ENCODE measurements at regions not wholly inside any gene's neighbourhood (a gene's known extent, or its start where the extent isn't known, plus 50 kb on each side); places are given as distances from the start of the nearest gene placed in this dataset.

DNA sequence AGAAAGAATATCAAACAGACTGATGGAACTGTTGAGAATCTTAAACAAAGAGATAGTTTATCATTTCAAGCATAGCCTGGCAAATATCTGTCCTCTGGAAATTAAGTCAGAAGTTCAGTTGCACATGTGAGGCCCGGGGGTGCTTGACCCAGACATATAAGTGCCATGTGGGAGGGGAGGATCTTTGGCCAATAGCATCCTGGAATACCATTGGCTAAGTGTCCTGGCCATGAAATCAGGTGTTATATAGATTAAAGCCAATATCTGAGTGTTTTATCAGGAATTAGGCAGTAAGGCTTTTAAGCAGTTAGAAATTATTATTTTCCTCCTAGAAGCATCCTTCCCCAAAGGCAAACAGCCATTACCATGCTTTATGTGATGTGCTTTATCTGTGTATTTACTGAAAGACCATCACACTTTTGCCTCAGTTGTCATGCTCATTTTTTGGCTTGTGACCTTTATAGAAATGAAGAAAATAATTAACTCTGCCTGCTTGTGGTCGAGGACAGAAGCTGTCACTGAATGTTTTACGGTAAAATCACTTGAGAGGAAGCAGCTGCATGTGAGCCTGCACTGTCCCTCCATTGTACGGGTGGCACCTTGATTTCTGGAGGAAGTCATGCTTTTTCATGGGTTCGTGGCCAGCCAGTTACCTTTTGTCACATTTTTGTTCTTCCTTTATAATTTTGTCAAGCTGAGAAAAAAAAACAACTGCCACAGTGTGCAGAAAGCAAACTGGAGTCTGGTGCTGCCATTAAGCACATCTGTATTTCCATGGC is 259.9 kb upstream of the FMN2 start:
- Mint-ChIP-seq H3K4me1 (peaks cover 8% of the 10 kb centered on the region), H3K9me3 (ENCODE audit: low read depth) (no peaks in the 10 kb centered on the region), H3K27ac (no peak overlapping the region), H3K36me3 (ENCODE audit: low read depth) (no peaks in the 10 kb centered on the region), H3K4me3 (no peak overlapping the region), H3K27me3 (no peaks in the 10 kb centered on the region)
- POLR2A ChIA-PET, result no interaction called here
- intact Hi-C loops (cut with DNase I, micrococcal nuclease), result no loop called here
- no peak for ATAC-seq
- no peak for DNase-seq
- CTCF ChIA-PET, result no interaction called here

DNA sequence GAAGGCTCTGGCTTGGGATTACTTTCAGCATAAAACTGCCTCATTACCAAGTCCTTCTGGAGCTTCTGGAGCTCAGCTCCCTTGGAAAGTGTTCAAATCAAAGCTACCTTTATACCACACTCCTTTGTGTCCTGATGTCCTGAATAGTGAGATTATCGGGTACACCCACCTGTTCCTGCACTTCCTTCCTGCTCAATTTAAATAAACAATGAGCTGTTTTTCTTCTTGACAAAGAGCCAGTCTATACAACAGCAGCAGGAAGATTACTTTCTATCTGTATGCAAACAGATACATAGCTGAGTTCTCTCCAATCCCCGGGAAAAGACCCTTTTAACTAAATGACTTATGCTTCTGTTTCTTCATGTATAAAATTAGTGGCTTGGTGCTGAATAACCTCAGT is 258.0 kb upstream of the FMN2 start:
- Mint-ChIP-seq H3K4me1 (peaks cover 8% of the 10 kb centered on the region), H3K4me3 (no peak overlapping the region), H3K36me3 (ENCODE audit: low read depth) (no peaks in the 10 kb centered on the region), H3K27me3 (no peaks in the 10 kb centered on the region), H3K27ac (no peak overlapping the region), H3K9me3 (ENCODE audit: low read depth) (no peaks in the 10 kb centered on the region)
- POLR2A ChIA-PET, result no interaction called here
- CTCF ChIA-PET, result no interaction called here
- DNase-seq (no peak), ATAC-seq (no peak)
- intact Hi-C loops (cut with DNase I, micrococcal nuclease), result no loop called here

DNA sequence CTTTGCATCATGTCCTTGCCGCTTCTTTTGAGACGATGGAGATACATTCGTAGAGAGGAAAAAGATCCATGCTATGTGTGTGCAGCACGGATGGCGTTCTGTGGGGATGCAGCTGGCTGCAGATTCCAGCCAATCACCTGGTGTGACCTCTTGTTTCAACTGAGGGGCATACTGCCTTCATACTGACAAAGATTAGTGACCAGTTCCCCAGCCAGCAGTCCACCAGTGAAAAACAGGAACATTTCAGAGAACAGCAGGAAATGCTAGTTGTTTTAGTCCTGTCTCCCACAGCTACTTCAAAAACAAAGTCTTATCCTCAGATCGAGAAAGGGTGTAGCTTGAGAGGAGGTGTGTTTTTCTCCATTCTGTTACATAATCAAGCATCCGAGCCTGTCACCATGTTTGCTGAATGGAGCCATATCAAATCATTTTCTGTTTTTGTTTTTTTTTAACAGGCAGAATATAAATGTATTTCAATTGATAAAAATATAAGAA is 255.7 kb upstream of the FMN2 start:
- H3K4me3 Mint-ChIP-seq, result no peak overlapping the region
- ATAC-seq (no peak), DNase-seq (no peak)
- peaks cover 8% of the 10 kb centered on the region for H3K4me1 Mint-ChIP-seq
- no peak overlapping the region for H3K27ac Mint-ChIP-seq
- H3K27me3 Mint-ChIP-seq, result no peaks in the 10 kb centered on the region
- no peaks in the 10 kb centered on the region for H3K36me3 Mint-ChIP-seq (ENCODE audit: low read depth)
- intact Hi-C loops (cut with DNase I, micrococcal nuclease), result no loop called here
- POLR2A ChIA-PET, result no interaction called here
- CTCF ChIA-PET, result no interaction called here
- H3K9me3 Mint-ChIP-seq (ENCODE audit: low read depth), result no peaks in the 10 kb centered on the region

DNA sequence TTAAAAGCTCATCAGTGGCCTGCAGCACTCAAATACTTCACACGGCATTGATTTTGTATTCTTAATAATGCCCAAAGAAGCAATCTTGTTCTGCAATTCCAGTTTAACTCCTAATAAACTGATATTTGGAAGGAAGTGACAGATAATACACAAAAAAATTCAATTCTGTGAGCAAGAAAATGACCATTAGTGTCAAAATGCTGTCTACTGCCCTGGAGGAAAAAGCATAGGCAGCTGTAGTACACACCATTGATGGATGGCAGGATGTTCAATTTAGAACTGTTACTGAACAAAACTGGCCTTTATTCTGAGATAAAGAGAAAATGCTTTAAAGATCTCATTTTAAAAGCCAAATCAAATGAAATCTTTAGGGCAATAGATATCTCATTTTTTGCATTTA is 251.3 kb upstream of the FMN2 start:
- Mint-ChIP-seq H3K4me1 (no peaks in the 10 kb centered on the region), H3K27me3 (no peaks in the 10 kb centered on the region), H3K4me3 (no peak overlapping the region), H3K27ac (no peak overlapping the region), H3K36me3 (ENCODE audit: low read depth) (no peaks in the 10 kb centered on the region), H3K9me3 (ENCODE audit: low read depth) (no peaks in the 10 kb centered on the region)
- ChIA-PET CTCF (no interaction called here), POLR2A (no interaction called here)
- ATAC-seq (no peak), DNase-seq (no peak)
- intact Hi-C loops (cut with DNase I, micrococcal nuclease), result no loop called here

DNA sequence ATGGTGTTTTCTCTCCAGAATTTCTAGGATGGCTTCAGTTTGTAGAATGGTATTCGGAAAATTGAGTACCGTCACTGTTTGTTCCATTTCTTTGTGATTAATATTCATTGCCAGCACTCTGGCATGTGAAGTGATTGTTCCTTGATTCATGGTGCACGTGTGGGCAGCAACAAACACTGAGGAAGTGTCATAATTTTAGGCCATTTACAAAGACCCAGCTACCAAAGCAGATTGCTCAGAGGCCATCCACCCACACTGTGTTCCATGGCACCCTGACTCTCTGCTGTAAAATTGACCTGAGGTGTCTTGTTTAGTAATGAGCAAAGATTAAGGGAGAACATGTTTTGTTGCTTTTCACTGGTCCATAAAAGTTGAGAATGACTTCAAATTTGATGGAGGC is 250.9 kb upstream of the FMN2 start:
- DNase-seq (no peak), ATAC-seq (no peak)
- Mint-ChIP-seq H3K27me3 (no peaks in the 10 kb centered on the region), H3K4me1 (no peaks in the 10 kb centered on the region), H3K9me3 (ENCODE audit: low read depth) (no peaks in the 10 kb centered on the region), H3K36me3 (ENCODE audit: low read depth) (no peaks in the 10 kb centered on the region), H3K4me3 (no peak overlapping the region), H3K27ac (no peak overlapping the region)
- ChIA-PET POLR2A (no interaction called here), CTCF (no interaction called here)
- intact Hi-C loops (cut with DNase I, micrococcal nuclease), result no loop called here

DNA sequence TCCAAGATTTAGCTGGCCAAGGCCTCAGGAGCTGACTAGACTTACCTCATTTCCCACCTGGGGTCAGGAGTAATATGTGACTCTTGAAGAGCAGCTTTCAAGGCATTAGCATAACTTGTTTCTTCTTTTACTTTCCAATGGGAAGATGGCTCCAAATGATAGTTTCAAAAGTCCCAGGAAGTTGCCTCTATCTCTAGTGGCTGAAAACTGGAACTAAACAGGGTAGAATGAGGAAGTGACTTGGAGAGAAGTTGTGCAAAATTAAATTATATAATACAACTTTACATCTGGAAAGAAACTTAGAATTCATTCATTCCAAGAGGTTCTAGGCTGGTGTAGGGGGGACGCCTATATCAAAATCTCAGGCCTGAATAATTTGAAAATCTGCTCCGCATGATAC is 250.1 kb upstream of the FMN2 start:
- Mint-ChIP-seq H3K4me1 (no peaks in the 10 kb centered on the region), H3K27me3 (no peaks in the 10 kb centered on the region), H3K36me3 (ENCODE audit: low read depth) (no peaks in the 10 kb centered on the region), H3K27ac (no peak overlapping the region), H3K4me3 (no peak overlapping the region), H3K9me3 (ENCODE audit: low read depth) (no peaks in the 10 kb centered on the region)
- ATAC-seq, result no peak
- POLR2A ChIA-PET, result no interaction called here
- CTCF ChIA-PET, result no interaction called here
- no peak for DNase-seq
- intact Hi-C loops (cut with DNase I, micrococcal nuclease), result no loop called here

DNA sequence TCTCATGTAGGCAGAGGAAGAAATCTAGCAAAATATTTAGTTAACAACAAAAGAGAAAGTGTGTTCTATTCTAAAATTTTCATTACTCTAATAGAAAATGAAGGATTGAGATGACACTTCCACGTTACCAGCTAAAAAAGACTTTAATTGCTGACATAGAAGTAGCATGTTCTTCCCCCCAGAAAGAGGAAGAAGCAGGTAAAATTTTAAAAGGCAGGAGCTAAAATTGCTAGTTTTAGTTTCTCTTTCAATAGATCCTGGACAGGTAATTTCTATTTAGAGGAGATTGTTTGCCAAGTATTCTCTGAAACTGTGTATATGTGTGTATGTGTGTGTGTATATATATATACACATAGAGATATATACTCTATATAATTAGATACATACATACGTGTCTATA is 248.1 kb upstream of the FMN2 start:
- H3K4me3 Mint-ChIP-seq, result no peak overlapping the region
- H3K9me3 Mint-ChIP-seq (ENCODE audit: low read depth), result no peaks in the 10 kb centered on the region
- intact Hi-C loops (cut with DNase I, micrococcal nuclease), result no loop called here
- H3K27ac Mint-ChIP-seq, result no peak overlapping the region
- no peaks in the 10 kb centered on the region for H3K4me1 Mint-ChIP-seq
- no peaks in the 10 kb centered on the region for H3K27me3 Mint-ChIP-seq
- no peaks in the 10 kb centered on the region for H3K36me3 Mint-ChIP-seq (ENCODE audit: low read depth)
- CTCF ChIA-PET, result no interaction called here
- DNase-seq, result no peak
- ATAC-seq, result no peak
- POLR2A ChIA-PET, result no interaction called here

DNA sequence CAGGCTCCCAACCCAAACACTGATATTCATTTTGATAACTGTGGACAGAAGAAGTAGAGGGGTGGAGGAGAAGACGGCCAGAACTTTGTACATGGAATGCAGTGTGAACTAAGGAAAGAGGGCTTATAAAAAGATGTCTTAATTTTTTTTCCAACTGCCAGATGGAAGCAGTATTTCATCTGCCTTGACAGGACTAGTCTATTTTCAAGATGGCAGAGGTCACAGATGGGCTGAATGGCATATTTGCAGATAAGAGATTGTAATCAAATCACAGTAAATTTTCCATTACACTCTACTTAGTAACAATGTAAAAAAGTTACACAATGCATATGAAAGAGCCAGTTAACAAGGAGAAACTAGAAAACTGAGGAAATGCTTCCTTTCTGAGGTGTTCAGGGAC is 246.8 kb upstream of the FMN2 start:
- Mint-ChIP-seq H3K36me3 (ENCODE audit: low read depth) (no peaks in the 10 kb centered on the region), H3K9me3 (ENCODE audit: low read depth) (no peaks in the 10 kb centered on the region), H3K4me3 (no peak overlapping the region), H3K27me3 (no peaks in the 10 kb centered on the region), H3K27ac (no peak overlapping the region), H3K4me1 (no peaks in the 10 kb centered on the region)
- ATAC-seq (no peak), DNase-seq (no peak)
- ChIA-PET POLR2A (no interaction called here), CTCF (no interaction called here)
- intact Hi-C loops (cut with DNase I, micrococcal nuclease), result no loop called here

DNA sequence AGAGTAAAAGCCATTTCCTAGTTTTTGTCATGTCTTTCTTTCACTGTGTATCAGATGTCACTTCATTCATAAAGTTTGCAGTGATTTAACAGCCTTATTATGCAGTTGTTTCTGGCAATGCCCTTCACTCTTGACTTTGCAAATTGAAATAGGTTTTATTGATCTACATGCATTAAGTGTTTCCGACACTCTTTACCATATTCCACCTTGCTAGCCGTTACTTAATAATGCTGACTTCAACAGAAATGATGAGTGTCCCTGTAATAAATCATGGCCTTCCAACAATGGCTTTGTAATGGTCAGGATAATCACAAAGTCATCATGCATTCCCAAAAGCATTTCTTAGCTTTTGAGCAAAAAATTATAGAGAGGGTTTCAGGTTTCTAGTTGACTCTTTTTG is 236.8 kb upstream of the FMN2 start:
- H3K27ac Mint-ChIP-seq, result no peak overlapping the region
- no peaks in the 10 kb centered on the region for H3K4me1 Mint-ChIP-seq
- ChIA-PET CTCF (no interaction called here), POLR2A (no interaction called here)
- ATAC-seq (no peak), DNase-seq (no peak)
- no peak overlapping the region for H3K4me3 Mint-ChIP-seq
- H3K36me3 Mint-ChIP-seq (ENCODE audit: low read depth), result peaks cover 1% of the 10 kb centered on the region
- intact Hi-C loops (cut with DNase I, micrococcal nuclease), result no loop called here
- H3K9me3 Mint-ChIP-seq (ENCODE audit: low read depth), result peaks cover 8% of the 10 kb centered on the region
- no peaks in the 10 kb centered on the region for H3K27me3 Mint-ChIP-seq

DNA sequence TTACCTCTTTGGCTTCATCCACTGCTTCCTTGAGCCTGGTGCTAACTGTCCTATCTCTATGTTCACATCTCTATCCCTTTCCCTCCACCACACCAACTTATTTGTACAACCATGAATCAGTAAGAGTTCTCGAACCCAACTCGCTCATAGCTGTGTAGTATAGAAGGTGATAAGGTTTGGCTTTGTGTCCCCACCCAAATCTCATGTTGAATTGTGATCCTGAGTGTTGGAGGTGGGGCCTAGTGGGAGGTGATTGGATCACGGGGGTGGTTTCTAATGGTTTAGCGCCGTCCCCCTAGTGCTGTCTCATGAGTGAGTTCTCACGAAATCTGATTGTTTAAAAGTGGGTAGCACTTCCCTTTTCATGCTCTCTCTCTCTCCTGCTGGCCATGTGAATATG is 235.6 kb upstream of the FMN2 start:
- Mint-ChIP-seq H3K4me1 (no peaks in the 10 kb centered on the region), H3K9me3 (ENCODE audit: low read depth) (peaks cover 8% of the 10 kb centered on the region), H3K27ac (no peak overlapping the region), H3K36me3 (ENCODE audit: low read depth) (peaks cover 1% of the 10 kb centered on the region), H3K27me3 (no peaks in the 10 kb centered on the region), H3K4me3 (no peak overlapping the region)
- ChIA-PET CTCF (no interaction called here), POLR2A (no interaction called here)
- intact Hi-C loops (cut with DNase I, micrococcal nuclease), result no loop called here
- DNase-seq (no peak), ATAC-seq (no peak)

DNA sequence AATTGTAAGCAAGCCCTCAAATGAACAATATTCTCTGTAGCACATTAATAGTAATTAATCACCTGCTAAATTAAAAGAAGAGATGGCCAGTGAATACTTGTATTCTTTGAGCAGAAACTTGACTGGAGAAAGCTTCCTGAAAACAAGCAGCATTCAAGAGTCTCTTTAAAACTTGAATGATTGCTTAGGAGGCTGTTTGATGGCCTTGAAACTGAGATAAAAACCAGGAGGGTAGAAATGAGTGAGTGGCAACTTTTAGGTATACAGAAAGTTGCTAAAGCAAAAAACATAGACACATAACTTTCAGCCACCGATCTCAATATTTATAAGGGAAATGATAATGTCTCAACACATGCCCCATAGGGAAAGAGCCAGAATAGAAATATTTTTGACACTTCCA is 234.8 kb upstream of the FMN2 start:
- intact Hi-C loops (cut with DNase I, micrococcal nuclease), result no loop called here
- ChIA-PET CTCF (interaction anchor here (0.8 kb wide), 1 partner anchor 237 kb away, joined by 3 read pairs; no protein-coding TSS in a partner anchor), POLR2A (no interaction called here)
- Mint-ChIP-seq H3K4me1 (no peaks in the 10 kb centered on the region), H3K4me3 (no peak overlapping the region), H3K9me3 (ENCODE audit: low read depth) (peaks cover 8% of the 10 kb centered on the region), H3K27me3 (no peaks in the 10 kb centered on the region), H3K27ac (no peak overlapping the region), H3K36me3 (ENCODE audit: low read depth) (peaks cover 1% of the 10 kb centered on the region)
- DNase-seq, result no peak
- no peak for ATAC-seq

DNA sequence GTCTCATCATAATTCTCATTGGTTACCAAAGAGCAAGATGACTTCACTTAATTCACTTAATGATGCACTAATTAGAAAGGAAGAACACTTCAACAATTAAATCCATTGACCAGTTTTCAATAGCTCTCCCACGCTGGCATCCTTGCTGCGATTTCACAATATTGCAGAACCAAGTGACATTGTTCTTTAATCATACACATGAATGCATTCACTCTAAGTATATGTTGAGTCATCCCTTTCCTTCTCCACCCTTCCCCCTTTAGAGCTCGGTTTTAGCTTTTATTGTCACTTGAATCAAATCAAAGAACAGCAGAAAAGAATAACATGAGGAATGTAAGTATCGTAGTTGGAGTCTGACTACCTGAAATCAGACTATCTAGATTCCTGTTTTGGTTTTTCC is 233.6 kb upstream of the FMN2 start:
- DNase-seq (no peak), ATAC-seq (no peak)
- ChIA-PET POLR2A (no interaction called here), CTCF (no interaction called here)
- Mint-ChIP-seq H3K27ac (no peak overlapping the region), H3K9me3 (ENCODE audit: low read depth) (peaks cover 8% of the 10 kb centered on the region), H3K4me1 (no peaks in the 10 kb centered on the region), H3K36me3 (ENCODE audit: low read depth) (peaks cover 1% of the 10 kb centered on the region), H3K27me3 (no peaks in the 10 kb centered on the region), H3K4me3 (no peak overlapping the region)
- intact Hi-C loops (cut with DNase I, micrococcal nuclease), result no loop called here

DNA sequence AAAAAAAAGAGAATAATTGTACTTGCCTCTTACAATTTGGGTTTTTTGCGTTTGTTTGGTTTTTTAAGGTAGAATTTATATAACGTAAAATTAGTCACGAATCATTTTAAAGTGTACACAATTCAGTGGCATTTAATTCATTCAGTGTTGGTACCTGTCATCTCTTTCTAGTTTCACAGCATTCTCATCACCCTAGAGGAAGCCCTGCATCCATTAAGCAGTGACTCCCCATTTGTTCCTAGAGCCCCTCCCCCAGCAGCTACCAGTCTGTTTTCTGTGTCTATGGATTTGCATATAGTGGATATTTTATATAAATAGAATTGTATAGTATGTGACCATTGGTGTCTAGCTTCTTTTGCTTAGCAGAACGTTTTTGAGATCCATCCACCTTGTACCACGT is 233.2 kb upstream of the FMN2 start:
- no peak overlapping the region for H3K4me3 Mint-ChIP-seq
- ATAC-seq, result no peak
- POLR2A ChIA-PET, result no interaction called here
- intact Hi-C loops (cut with DNase I, micrococcal nuclease), result no loop called here
- no peaks in the 10 kb centered on the region for H3K4me1 Mint-ChIP-seq
- H3K9me3 Mint-ChIP-seq (ENCODE audit: low read depth), result peaks cover 8% of the 10 kb centered on the region
- H3K36me3 Mint-ChIP-seq (ENCODE audit: low read depth), result peaks cover 1% of the 10 kb centered on the region
- CTCF ChIA-PET, result no interaction called here
- DNase-seq, result no peak
- no peaks in the 10 kb centered on the region for H3K27me3 Mint-ChIP-seq
- no peak overlapping the region for H3K27ac Mint-ChIP-seq
